SK-N-SH treated with all-trans-retinoic acid at 6 μM for 48 hours (cell line): ENCODE measurements at regions not wholly inside any gene's neighbourhood (a gene's known extent, or its start where the extent isn't known, plus 50 kb on each side); places are given as distances from the start of the nearest gene placed in this dataset.

Experiments
- BACH2 ChIP-seq: fragments of 250-450 bp; sonication (Bioruptor Pico); IDR thresholded peaks from 2 replicates; pipeline ENCODE4 v1.9.0; 2021; ENCODE audit warnings: mild to moderate bottlenecking, borderline replicate concordance
- ESRRG ChIP-seq: fragments of 250-450 bp; sonication (Bioruptor Pico); IDR thresholded peaks from 2 replicates; pipeline ENCODE4 v1.6.1; 2021; ENCODE audit warnings: mild to moderate bottlenecking
- PPARA ChIP-seq: fragments of 250-450 bp; sonication (Bioruptor Pico); IDR thresholded peaks from 2 replicates; pipeline ENCODE4 v1.5.0; 2020; ENCODE audit warnings: mild to moderate bottlenecking, borderline replicate concordance
- RARB ChIP-seq: fragments of 250-450 bp; sonication (Bioruptor Pico); IDR thresholded peaks from 2 replicates; pipeline ENCODE4 v1.8.0; 2021; ENCODE audit warnings: mild to moderate bottlenecking, moderate library complexity
- TOX ChIP-seq: fragments of 250-450 bp; sonication (Bioruptor Pico); IDR thresholded peaks from 2 replicates; pipeline ENCODE4 v1.8.0; 2021; ENCODE audit warnings: mild to moderate bottlenecking, moderate library complexity, borderline replicate concordance
- ZFP30 ChIP-seq: fragments of 450-650 bp; formaldehyde crosslinking; IDR thresholded peaks from 2 replicates; pipeline ENCODE4 v1.5.0; 2022; ENCODE audit warnings: mild to moderate bottlenecking, moderate library complexity
- ZNF565 ChIP-seq: fragments of 450-650 bp; formaldehyde crosslinking; conservative IDR thresholded peaks from 2 replicates; pipeline ENCODE4 v1.5.0; 2020; ENCODE audit warnings: low read depth, mild to moderate bottlenecking, moderate library complexity
- ZNF70 ChIP-seq: fragments of 450-650 bp; formaldehyde crosslinking; IDR thresholded peaks from 2 replicates; pipeline ENCODE4 v1.5.0; 2020; ENCODE audit warnings: mild to moderate bottlenecking, moderate library complexity
- TF ChIP-seq, protein P1 (sequence below): fragments of 250-450 bp; sonication (Bioruptor Pico); IDR thresholded peaks from 2 replicates; pipeline ENCODE4 v1.5.1; 2021; ENCODE audit warnings: mild to moderate bottlenecking, moderate library complexity
- TF ChIP-seq, protein P2 (sequence below): fragments of 250-450 bp; sonication (Bioruptor Pico); IDR thresholded peaks from 2 replicates; pipeline ENCODE4 v1.8.0; 2020; ENCODE audit warnings: mild to moderate bottlenecking, moderate library complexity, borderline replicate concordance

GRCh38 chr10:78533776-78534175, 500.1 kb downstream of the RPS24 start:
- TF ChIP-seq RARB (no peak), ZFP30 (CRISPR knock-in tag) (no peak), BACH2 (CRISPR knock-in tag) (no peak), ZNF565 (CRISPR knock-in tag) (no peak), ZNF70 (no peak), TOX (CRISPR knock-in tag) (no peak), ESRRG (CRISPR knock-in tag) (no peak), PPARA (CRISPR knock-in tag) (no peak)
- TF ChIP-seq, protein P1, sequence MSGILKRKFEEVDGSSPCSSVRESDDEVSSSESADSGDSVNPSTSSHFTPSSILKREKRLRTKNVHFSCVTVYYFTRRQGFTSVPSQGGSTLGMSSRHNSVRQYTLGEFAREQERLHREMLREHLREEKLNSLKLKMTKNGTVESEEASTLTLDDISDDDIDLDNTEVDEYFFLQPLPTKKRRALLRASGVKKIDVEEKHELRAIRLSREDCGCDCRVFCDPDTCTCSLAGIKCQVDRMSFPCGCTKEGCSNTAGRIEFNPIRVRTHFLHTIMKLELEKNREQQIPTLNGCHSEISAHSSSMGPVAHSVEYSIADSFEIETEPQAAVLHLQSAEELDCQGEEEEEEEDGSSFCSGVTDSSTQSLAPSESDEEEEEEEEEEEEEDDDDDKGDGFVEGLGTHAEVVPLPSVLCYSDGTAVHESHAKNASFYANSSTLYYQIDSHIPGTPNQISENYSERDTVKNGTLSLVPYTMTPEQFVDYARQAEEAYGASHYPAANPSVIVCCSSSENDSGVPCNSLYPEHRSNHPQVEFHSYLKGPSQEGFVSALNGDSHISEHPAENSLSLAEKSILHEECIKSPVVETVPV: no peak
- TF ChIP-seq, protein P2, sequence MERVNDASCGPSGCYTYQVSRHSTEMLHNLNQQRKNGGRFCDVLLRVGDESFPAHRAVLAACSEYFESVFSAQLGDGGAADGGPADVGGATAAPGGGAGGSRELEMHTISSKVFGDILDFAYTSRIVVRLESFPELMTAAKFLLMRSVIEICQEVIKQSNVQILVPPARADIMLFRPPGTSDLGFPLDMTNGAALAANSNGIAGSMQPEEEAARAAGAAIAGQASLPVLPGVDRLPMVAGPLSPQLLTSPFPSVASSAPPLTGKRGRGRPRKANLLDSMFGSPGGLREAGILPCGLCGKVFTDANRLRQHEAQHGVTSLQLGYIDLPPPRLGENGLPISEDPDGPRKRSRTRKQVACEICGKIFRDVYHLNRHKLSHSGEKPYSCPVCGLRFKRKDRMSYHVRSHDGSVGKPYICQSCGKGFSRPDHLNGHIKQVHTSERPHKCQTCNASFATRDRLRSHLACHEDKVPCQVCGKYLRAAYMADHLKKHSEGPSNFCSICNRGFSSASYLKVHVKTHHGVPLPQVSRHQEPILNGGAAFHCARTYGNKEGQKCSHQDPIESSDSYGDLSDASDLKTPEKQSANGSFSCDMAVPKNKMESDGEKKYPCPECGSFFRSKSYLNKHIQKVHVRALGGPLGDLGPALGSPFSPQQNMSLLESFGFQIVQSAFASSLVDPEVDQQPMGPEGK: no peak
